Natural killer cell (primary cell): ENCODE measurements at regions not wholly inside any gene's neighbourhood (a gene's known extent, or its start where the extent isn't known, plus 50 kb on each side); places are given as distances from the start of the nearest gene placed in this dataset.

Experiments
- ATAC-seq, 3 donors: fragments of 150-1000 bp in 2 of 3; fragments of 200-7000 bp in 1 of 3; cut with Tn5 transposase; 1 replicate in 1 of 3; 2 replicates in 2 of 3; pipeline ENCODE4 v1.10.0; 2021; ENCODE audit warnings: mild to moderate bottlenecking in 2 of 3, moderate library complexity in 2 of 3
- DNase-seq, 2 donors: peaks; one replicate each; pipeline versions ENCODE4 v3.0.0 to v3.0.0-alpha.2; 2013 to 2021; ENCODE audit warnings: mixed read lengths in 1 of 2
- H3K27ac ChIP-seq: one replicate; pipeline ENCODE4 v1.5.1; 2013; ENCODE audit warnings: mild to moderate bottlenecking, low read length
- H3K27me3 ChIP-seq: one replicate; pipeline ENCODE4 v1.6.1; 2013; ENCODE audit warnings: low read length; ENCODE audit not compliant: control insufficient read depth, insufficient read depth
- H3K36me3 ChIP-seq: one replicate; pipeline ENCODE4 v1.6.1; 2013; ENCODE audit warnings: low read length; ENCODE audit not compliant: control insufficient read depth, insufficient read depth
- H3K4me1 ChIP-seq: one replicate; pipeline ENCODE4 v1.6.1; 2013; ENCODE audit warnings: low read length; ENCODE audit not compliant: control insufficient read depth, insufficient read depth
- H3K4me3 ChIP-seq: one replicate; pipeline ENCODE4 v1.5.1; 2013; ENCODE audit warnings: low read length
- H3K9me3 ChIP-seq: one replicate; pipeline ENCODE4 v1.6.1; 2013; ENCODE audit warnings: low read length; ENCODE audit not compliant: control insufficient read depth, insufficient read depth
- H3K27ac Mint-ChIP-seq, 2 donors: one replicate each; pipeline ENCODE4 v1.8.0; 2022; ENCODE audit warnings: mild to moderate bottlenecking in 2 of 2, mixed read lengths in 2 of 2, moderate library complexity in 1 of 2
- H3K27me3 Mint-ChIP-seq, 2 donors: one replicate each; pipeline ENCODE4 v1.8.0; 2022; ENCODE audit warnings: low read depth in 2 of 2, mixed read lengths in 2 of 2
- H3K36me3 Mint-ChIP-seq: one replicate; pipeline ENCODE4 v1.8.0; 2022; ENCODE audit warnings: mixed read lengths
- H3K4me1 Mint-ChIP-seq, 2 donors: one replicate each; pipeline ENCODE4 v1.8.0; 2022; ENCODE audit warnings: mixed read lengths in 2 of 2
- H3K4me3 Mint-ChIP-seq: one replicate; pipeline ENCODE4 v1.8.0; 2022; ENCODE audit warnings: mild to moderate bottlenecking, moderate library complexity, mixed read lengths
- H3K9me3 Mint-ChIP-seq, 2 donors: one replicate each; pipeline ENCODE4 v1.8.0; 2022; ENCODE audit warnings: mixed read lengths in 2 of 2
- CTCF ChIP-seq: fragments of 200-600 bp; IDR thresholded peaks from one replicate; pipeline ENCODE4 v1.8.0; 2022; ENCODE audit warnings: antibody characterized with exemption
- WGBS: methylation state at CpG from one replicate; pipeline ENCODE4 v1.1.7; 2013; ENCODE audit warnings: missing lambda C conversion rate; ENCODE audit not compliant: insufficient coverage; 5-methylcytosine and 5-hydroxymethylcytosine counted together
- intact Hi-C: fragments of 100-400 bp; cut with micrococcal nuclease; formaldehyde crosslinking; loops from one replicate; pipeline ENCODE4 v1.14.2; 2022

GRCh38 chr13:61696676-61697075 lies 281.0 kb upstream of the PCDH20 start:
- no peak overlapping the region for H3K4me3 ChIP-seq
- H3K36me3 ChIP-seq, result no peaks in the 10 kb centered on the region
- no peaks in the 10 kb centered on the region for H3K4me1 ChIP-seq
- Mint-ChIP-seq H3K36me3 (no peaks in the 10 kb centered on the region), H3K9me3 (peaks cover 7 to 11% of the 10 kb centered on the region in 2 donors), H3K27me3 (no peaks in the 10 kb centered on the region), H3K4me3 (no peak overlapping the region), H3K4me1 (no peaks in the 10 kb centered on the region), H3K27ac (no peak overlapping the region)
- H3K27ac ChIP-seq, result no peak overlapping the region
- intact Hi-C loops, result no loop called here
- 84% methylated on average over 5 of the region's 5 CpGs for WGBS
- ATAC-seq (no peak), DNase-seq (no peak)
- no peak for TF ChIP-seq CTCF
- no peaks in the 10 kb centered on the region for H3K9me3 ChIP-seq
- no peaks in the 10 kb centered on the region for H3K27me3 ChIP-seq

- no peak for DNase-seq
Observed at GRCh38 chr13:61695147-61695546, 279.5 kb upstream of the PCDH20 start.

GRCh38 chr13:61692691-61693090 lies 277.0 kb upstream of the PCDH20 start:
- H3K4me1 Mint-ChIP-seq, result no peaks in the 10 kb centered on the region
- H3K9me3 Mint-ChIP-seq, result peaks cover 4 to 16% of the 10 kb centered on the region in 2 donors
- DNase-seq (no peak), ATAC-seq (no peak)
- H3K27ac Mint-ChIP-seq, result no peak overlapping the region
- no peaks in the 10 kb centered on the region for H3K27me3 Mint-ChIP-seq
- Histone ChIP-seq H3K9me3 (no peaks in the 10 kb centered on the region), H3K27ac (no peak overlapping the region), H3K36me3 (no peaks in the 10 kb centered on the region), H3K27me3 (no peaks in the 10 kb centered on the region), H3K4me1 (no peaks in the 10 kb centered on the region), H3K4me3 (no peak overlapping the region)
- intact Hi-C loops, result no loop called here
- H3K36me3 Mint-ChIP-seq, result peaks cover 7% of the 10 kb centered on the region
- TF ChIP-seq CTCF, result no peak
- H3K4me3 Mint-ChIP-seq, result no peak overlapping the region

More at GRCh38 chr13:61695147-61695546, 279.5 kb upstream of the PCDH20 start:
- Histone ChIP-seq H3K4me3 (no peak overlapping the region), H3K27ac (no peak overlapping the region), H3K36me3 (no peaks in the 10 kb centered on the region), H3K4me1 (no peaks in the 10 kb centered on the region), H3K27me3 (no peaks in the 10 kb centered on the region), H3K9me3 (no peaks in the 10 kb centered on the region)
- H3K27me3 Mint-ChIP-seq, result no peaks in the 10 kb centered on the region
- H3K27ac Mint-ChIP-seq, result no peak overlapping the region
- no peaks in the 10 kb centered on the region for H3K4me1 Mint-ChIP-seq
- H3K36me3 Mint-ChIP-seq, result no peaks in the 10 kb centered on the region
- WGBS, result 82% methylated on average over 2 of the region's 2 CpGs
- peaks cover 8 to 13% of the 10 kb centered on the region in 2 donors for H3K9me3 Mint-ChIP-seq
- no peak for ATAC-seq
- intact Hi-C loops, result no loop called here
- no peak for TF ChIP-seq CTCF
- H3K4me3 Mint-ChIP-seq, result no peak overlapping the region

- no peaks in the 10 kb centered on the region for H3K4me1 ChIP-seq
- no peaks in the 10 kb centered on the region for H3K36me3 ChIP-seq
- no peaks in the 10 kb centered on the region for H3K4me1 Mint-ChIP-seq
- WGBS, result 78% methylated on average over 2 of the region's 2 CpGs
- H3K9me3 Mint-ChIP-seq, result peaks cover 16 to 31% of the 10 kb centered on the region in 2 donors
- ATAC-seq (no peak), DNase-seq (no peak)
- peaks cover 13% of the 10 kb centered on the region for H3K9me3 ChIP-seq
- no peak overlapping the region for H3K4me3 ChIP-seq
- intact Hi-C loops, result no loop called here
- no peak overlapping the region for H3K27ac ChIP-seq
- no peaks in the 10 kb centered on the region for H3K27me3 Mint-ChIP-seq
- H3K36me3 Mint-ChIP-seq, result peaks cover 34% of the 10 kb centered on the region
- no peak overlapping the region for H3K4me3 Mint-ChIP-seq
- no peaks in the 10 kb centered on the region for H3K27me3 ChIP-seq
- no peak for TF ChIP-seq CTCF
- H3K27ac Mint-ChIP-seq, result no peak overlapping the region
Observed at GRCh38 chr13:61685682-61686012, 270.0 kb upstream of the PCDH20 start.
